HEK293T (cell line): ENCODE measurements at regions not wholly inside any gene's neighbourhood (a gene's known extent, or its start where the extent isn't known, plus 50 kb on each side); places are given as distances from the start of the nearest gene placed in this dataset.

ENCODE experiments used
- CTCF ChIA-PET: fragments of 350-600 bp; formaldehyde crosslinking; extraction: SDS; loops from one replicate; lab custom pipeline; 2021; ENCODE audit warnings: antibody characterized with exemption, inconsistent platforms; lab: Yijun Ruan, JAX
- POLR2A ChIA-PET: fragments of 350-600 bp; formaldehyde crosslinking; extraction: SDS; loops from one replicate; lab custom pipeline; 2020; ENCODE audit warnings: antibody characterized with exemption, inconsistent platforms; lab: Yijun Ruan, JAX
- DNase-seq: peaks from one replicate; pipeline ENCODE4 v3.0.0; 2012; ENCODE audit warnings: mixed read lengths; ENCODE audit errors: extremely low spot score
- ARNT ChIP-seq: fragments of 450-650 bp; IDR thresholded peaks from 2 replicates; pipeline ENCODE4 v1.6.1; 2017; ENCODE audit warnings: mild to moderate bottlenecking
- BHLHE40 ChIP-seq: fragments of 450-650 bp; IDR thresholded peaks from 2 replicates; pipeline ENCODE4 v1.6.1; 2016; ENCODE audit warnings: mild to moderate bottlenecking, moderate library complexity, borderline replicate concordance
- CTBP1 ChIP-seq: fragments of 450-650 bp; IDR thresholded peaks from 2 replicates; pipeline ENCODE4 v1.6.1; 2016; ENCODE audit warnings: borderline replicate concordance
- ELF4 ChIP-seq: fragments of 450-650 bp; IDR thresholded peaks from 2 replicates; pipeline ENCODE4 v1.6.1; 2017; ENCODE audit warnings: antibody characterized with exemption
- FOXA1 ChIP-seq: fragments of 450-650 bp; IDR thresholded peaks from 2 replicates; pipeline ENCODE4 v1.6.1; 2016; ENCODE audit warnings: mild to moderate bottlenecking
- FOXK2 ChIP-seq: fragments of 450-650 bp; IDR thresholded peaks from 2 replicates; pipeline ENCODE4 v1.6.1; 2016; ENCODE audit warnings: mild to moderate bottlenecking
- FOXM1 ChIP-seq: fragments of 450-650 bp; IDR thresholded peaks from 2 replicates; pipeline ENCODE4 v1.6.1; 2017; ENCODE audit warnings: mild to moderate bottlenecking, borderline replicate concordance
- HDGF ChIP-seq: fragments of 450-650 bp; IDR thresholded peaks from 2 replicates; pipeline ENCODE4 v1.6.1; 2017; ENCODE audit warnings: antibody characterized with exemption, borderline replicate concordance
- L3MBTL2 ChIP-seq: fragments of 450-650 bp; conservative IDR thresholded peaks from 2 replicates; pipeline ENCODE4 v1.6.1; 2016; ENCODE audit warnings: mild to moderate bottlenecking
- LEF1 ChIP-seq: fragments of 450-650 bp; IDR thresholded peaks from 2 replicates; pipeline ENCODE4 v1.6.1; 2017; ENCODE audit warnings: mild to moderate bottlenecking, borderline replicate concordance
- NFRKB ChIP-seq: fragments of 450-650 bp; IDR thresholded peaks from 2 replicates; pipeline ENCODE4 v1.6.1; 2016; ENCODE audit warnings: mild to moderate bottlenecking, moderate library complexity
- SP1 ChIP-seq: fragments of 450-650 bp; IDR thresholded peaks from 2 replicates; pipeline ENCODE4 v1.6.1; 2017
- SUZ12 ChIP-seq: fragments of 450-650 bp; IDR thresholded peaks from 2 replicates; pipeline ENCODE4 v1.6.1; 2016; ENCODE audit warnings: mild to moderate bottlenecking
- TARDBP ChIP-seq: fragments of 450-650 bp; IDR thresholded peaks from 2 replicates; pipeline ENCODE4 v1.6.1; 2016
- ZNF384 ChIP-seq: fragments of 450-650 bp; IDR thresholded peaks from 2 replicates; pipeline ENCODE4 v1.6.1; 2016
- TF ChIP-seq, protein P1 (sequence below): fragments of 450-650 bp; IDR thresholded peaks from 2 replicates; pipeline ENCODE4 v1.6.1; 2016

DNA sequence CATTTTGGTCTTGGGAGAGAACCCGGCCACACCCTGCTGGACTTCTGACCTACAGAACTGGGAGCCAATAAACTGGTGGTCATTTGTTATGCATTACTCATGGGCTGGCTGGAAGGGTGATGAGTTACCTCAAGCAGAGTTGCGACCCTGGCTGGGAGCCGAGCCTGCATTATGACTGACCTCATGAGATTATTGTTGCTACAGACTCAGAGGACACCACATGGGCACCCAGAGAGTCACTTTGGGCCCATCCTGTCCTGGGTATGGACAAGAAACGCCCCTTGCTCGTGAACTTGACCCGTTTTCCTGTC, 531.7 kb downstream of the TBC1D22A start:
- ChIA-PET POLR2A (no interaction called here), CTCF (no interaction called here)
- TF ChIP-seq SUZ12 (no peak), SP1 (no peak), LEF1 (no peak), TARDBP (no peak), FOXK2 (no peak), BHLHE40 (no peak), CTBP1 (no peak), FOXA1 (no peak), ARNT (no peak), NFRKB (no peak), L3MBTL2 (no peak), ZNF384 (no peak), ELF4 (no peak), FOXM1 (no peak)
- TF ChIP-seq, protein P1, sequence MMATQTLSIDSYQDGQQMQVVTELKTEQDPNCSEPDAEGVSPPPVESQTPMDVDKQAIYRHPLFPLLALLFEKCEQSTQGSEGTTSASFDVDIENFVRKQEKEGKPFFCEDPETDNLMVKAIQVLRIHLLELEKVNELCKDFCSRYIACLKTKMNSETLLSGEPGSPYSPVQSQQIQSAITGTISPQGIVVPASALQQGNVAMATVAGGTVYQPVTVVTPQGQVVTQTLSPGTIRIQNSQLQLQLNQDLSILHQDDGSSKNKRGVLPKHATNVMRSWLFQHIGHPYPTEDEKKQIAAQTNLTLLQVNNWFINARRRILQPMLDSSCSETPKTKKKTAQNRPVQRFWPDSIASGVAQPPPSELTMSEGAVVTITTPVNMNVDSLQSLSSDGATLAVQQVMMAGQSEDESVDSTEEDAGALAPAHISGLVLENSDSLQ = no peak
- no peak for DNase-seq

DNA sequence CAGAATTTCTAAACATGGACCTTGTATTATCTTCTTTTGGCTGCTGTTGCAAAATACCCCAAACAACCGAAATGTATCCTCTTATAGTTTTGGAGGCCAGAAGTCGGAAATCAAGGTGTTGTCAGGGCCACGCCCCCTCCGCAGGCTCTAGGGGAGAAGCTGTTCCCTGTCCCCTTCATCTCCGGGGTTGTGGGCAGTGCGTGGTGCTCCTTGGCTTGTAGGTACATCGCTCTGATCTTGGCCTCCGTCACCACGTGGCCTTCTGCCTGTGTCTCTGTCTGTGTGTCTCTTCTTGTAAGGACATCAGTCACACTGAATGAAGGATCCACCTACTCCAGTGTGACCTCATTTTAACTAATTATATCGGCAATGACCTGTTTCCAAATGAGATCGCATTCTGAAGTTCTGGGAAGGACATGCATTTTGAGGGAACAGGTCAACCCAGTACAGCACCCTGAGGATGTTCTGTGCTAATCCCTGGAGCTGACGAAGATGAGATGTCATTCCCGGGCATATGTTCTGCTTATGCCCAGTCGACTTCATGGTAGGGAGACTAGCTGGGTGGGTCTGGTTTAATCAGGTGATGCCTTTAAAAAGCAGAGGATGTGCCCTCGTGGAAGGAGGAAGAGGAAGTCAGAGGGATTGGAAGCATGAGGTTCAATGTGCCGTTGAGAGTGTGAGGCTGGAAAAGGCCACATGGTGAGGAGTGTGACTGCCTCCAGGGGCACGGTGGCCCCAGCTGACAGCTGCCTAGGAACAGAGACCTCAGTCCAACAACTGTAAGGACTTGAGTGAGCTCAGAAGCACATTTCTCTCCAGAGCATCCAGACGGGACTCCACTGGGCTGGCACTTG, 531.1 kb downstream of the TBC1D22A start:
- TF ChIP-seq ELF4 (no peak), ARNT (no peak), SP1 (no peak), L3MBTL2 (no peak), TARDBP (no peak), SUZ12 (no peak), BHLHE40 (no peak)
- TF ChIP-seq, protein P1 = no peak
- ChIA-PET CTCF (no interaction called here), POLR2A (no interaction called here)
- no peak for DNase-seq

DNA sequence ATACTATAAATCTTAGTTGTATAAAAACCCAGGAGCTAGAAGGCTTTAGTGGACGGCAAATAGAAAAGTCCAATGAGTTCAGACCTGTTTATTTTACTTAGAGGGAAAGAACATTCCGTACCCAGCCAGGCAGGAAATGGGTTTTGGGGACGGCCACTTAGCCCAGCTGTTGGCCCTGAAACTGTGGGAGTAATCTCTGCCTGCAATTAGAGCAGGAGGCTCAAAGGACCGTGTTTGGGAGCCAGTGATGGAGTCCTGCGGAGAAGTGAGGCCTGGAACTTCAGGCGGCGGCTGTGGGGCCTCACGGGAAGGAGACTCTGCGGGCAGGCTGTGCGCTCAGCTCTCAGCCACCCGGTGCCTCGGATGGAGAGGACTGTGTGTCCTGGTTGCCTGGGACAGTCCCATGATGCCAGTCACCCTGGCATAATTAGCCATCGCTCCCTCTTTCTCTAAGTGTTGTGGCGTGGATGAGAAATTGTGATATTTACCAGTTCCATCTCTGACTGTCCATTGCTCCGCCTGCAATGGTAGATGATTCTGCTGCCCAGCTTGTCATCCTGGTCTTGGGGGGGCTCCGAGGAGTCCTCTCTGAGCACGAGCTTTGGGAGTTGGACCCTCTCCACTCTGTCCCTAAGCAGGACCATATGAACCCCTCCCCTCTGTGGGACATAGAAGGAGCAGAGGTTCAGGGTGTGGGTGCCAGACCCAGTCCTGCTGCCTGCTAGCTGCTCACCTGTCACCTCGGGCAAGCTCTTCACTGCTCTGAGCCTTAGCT, 530.3 kb downstream of the TBC1D22A start:
- TF ChIP-seq ARNT (no peak), FOXK2 (no peak), ZNF384 (no peak), LEF1 (no peak), FOXM1 (no peak), SP1 (no peak), L3MBTL2 (no peak)
- no peak for DNase-seq
- ChIA-PET POLR2A (no interaction called here), CTCF (no interaction called here)

DNA sequence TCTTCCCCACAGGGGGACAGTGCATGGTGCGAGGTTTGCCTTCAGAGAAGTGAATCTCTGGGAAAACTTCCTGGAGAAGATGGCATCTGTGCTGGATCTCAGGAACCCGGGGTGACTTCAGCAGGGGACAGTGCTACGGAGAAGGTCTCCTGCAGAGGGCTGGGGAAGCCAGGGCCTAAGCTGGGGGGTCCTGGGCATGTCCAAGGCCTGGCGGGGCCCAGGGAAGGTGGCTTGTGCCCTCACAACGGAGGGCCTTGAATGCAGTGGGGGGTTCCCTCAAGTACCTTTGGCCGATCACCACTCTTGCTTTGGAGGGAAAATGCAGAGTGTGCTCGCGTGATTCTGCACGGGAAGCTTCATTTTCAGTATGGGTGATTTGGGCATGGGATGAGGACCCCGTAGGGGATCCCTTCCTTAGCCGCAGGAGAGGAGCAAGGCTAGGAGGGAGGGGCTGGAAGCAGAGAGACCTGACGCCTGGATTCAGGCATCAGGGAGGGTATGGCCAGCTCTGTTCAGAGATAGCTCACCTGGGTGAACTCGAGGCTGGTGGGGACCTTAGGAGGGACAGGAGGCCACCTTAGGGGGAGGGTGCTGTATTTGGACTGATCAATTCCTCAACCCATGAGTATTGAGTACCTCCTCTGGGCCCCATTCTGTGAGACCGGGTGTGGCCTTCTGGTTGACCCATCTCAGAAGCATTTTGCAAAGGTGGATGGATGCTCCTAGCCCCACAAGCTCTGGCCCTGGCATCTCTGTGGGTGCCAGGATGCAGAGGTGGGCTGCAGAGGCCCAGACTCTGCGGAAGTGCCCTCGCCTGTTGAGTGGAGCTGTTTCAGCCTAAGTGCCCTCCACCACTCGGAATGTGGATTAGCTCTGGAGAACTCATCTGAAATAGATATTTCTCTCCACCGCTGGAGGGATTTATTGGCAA, 529.4 kb downstream of the TBC1D22A start:
- DNase-seq = no peak
- TF ChIP-seq, protein P1 = no peak
- TF ChIP-seq ZNF384 (no peak), SUZ12 (no peak), BHLHE40 (no peak), SP1 (no peak), FOXM1 (no peak), ARNT (no peak)
- ChIA-PET POLR2A (no interaction called here), CTCF (no interaction called here)

DNA sequence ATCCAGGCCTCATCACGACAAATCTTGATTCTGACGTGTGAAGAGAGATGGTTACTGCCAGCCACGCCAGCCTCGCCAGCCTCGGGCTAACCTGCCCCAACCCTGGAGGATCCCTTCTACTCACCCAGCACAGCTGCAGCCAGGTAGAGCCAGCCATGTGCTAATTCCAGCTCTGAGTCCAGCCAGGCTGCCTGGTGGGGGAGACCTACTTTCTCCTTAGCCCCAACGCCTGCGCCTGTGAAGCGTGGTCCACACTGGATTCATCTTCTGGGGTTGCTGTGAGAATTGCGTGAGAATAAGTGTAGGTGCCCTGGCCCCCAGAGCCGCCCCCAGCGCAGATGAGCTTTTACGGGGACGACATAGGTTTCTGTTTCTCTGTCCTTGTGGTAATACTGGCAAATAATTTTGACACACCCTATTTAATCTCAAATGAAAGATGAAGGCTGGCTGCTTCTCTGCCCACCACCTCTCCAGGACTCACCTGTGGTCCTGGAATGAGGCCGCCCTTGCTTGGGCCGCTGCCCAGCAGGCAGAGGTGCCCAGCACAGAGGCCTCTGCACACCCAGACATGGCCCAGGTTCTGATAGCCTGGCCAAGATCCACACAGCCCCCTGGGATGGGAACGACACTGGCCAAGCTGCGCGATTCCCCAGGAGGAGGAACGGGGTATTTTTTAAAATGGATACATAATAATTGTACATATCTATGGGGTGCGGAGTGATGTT, 528.4 kb downstream of the TBC1D22A start:
- ChIA-PET POLR2A (no interaction called here), CTCF (no interaction called here)
- no peak for DNase-seq
- TF ChIP-seq NFRKB (no peak), LEF1 (no peak), FOXM1 (no peak), L3MBTL2 (no peak), HDGF (no peak), TARDBP (no peak), ARNT (no peak), ELF4 (no peak)
- TF ChIP-seq, protein P1 = no peak
